Hepatic stellate cell (primary cell): ENCODE measurements at regions not wholly inside any gene's neighbourhood (a gene's known extent, or its start where the extent isn't known, plus 50 kb on each side); places are given as distances from the start of the nearest gene placed in this dataset.
"Not testable (repeated sequence)": the region's sequence is repeated elsewhere in the genome, so short reads cannot be mapped to it uniquely, and the experiment has no call there.

Experiments
- DNase-seq: peaks from one replicate; pipeline ENCODE4 v3.0.0; 2011; ENCODE audit warnings: low spot score

DNA sequence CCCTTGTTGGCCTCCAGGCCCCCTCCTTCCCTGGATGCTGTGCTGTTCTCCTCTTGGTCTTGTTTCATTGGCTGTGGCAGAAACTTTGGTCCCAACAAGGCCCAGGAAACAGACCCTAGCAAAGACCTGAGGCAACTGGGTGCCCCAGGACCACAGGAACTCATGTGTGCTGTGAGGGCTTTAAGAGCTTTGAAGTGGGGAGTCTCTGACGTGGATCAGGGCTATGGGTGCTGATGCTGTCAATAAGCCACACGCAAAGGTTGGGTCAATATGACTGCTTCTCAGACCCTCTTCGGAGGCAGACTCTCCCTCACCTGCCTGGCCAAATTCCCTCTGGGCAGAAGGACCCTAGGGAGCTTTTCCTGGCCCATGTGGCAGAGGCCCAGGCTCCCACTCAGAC lies 91.5 kb upstream of the MLN start:
- no peak for DNase-seq

GRCh38 chr6:33894438-33894837 lies 90.6 kb upstream of the MLN start:
- DNase-seq, result no peak

GRCh38 chr6:33892581-33893346 lies 89.0 kb upstream of the MLN start:
- DNase-seq, result no peak

- no peak for DNase-seq
Observed at GRCh38 chr6:33888664-33889200, 84.9 kb upstream of the MLN start.

DNA sequence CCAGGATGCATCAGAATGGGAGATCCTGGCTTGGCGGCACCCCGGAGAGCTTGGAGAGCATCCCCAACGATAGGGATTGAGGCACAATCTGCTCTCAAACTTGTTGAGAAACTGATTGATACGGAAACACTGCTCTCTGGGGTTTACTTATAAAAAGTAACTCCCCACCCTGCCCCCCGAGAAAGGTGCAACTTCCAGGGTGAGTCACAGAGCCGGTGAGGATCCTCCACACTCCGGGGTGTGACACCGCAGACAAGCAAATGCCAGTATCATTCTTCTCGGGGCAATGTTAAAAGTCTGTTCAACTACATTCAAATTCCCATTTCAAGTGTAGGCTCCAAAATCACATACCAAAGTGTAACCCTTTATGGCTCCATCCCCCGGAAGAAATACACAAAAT lies 84.4 kb upstream of the MLN start:
- no peak for DNase-seq

GRCh38 chr6:33886673-33887144 lies 82.9 kb upstream of the MLN start:
- peak; percentile 54 for DNase-seq

- DNase-seq, result peak; percentile 62
Observed at GRCh38 chr6:33885132-33886057, 81.6 kb upstream of the MLN start.

GRCh38 chr6:33883621-33884020 lies 79.8 kb upstream of the MLN start:
- not testable (repeated sequence) for DNase-seq

GRCh38 chr6:33882154-33882553 lies 78.4 kb upstream of the MLN start:
- DNase-seq, result no peak

DNA sequence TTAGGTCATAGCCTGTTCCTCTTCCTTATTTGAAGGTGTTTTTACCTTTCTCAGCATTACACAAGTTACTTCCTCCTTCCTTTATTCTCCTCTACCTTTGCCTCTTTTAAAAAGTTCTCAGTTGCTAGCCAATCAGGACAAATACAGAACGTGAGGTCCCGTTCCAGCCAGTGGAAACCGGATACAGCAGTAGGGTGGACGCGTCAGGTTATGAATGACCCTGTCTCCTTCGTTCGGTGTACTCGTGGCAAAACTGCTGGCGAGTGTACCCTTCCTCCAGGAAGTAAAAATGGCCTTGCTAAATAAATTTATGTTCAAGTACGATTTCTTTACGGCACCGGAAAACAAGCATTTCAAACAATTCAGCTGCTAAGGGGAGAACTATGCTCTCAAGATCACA lies 77.0 kb upstream of the MLN start:
- no peak for DNase-seq

DNA sequence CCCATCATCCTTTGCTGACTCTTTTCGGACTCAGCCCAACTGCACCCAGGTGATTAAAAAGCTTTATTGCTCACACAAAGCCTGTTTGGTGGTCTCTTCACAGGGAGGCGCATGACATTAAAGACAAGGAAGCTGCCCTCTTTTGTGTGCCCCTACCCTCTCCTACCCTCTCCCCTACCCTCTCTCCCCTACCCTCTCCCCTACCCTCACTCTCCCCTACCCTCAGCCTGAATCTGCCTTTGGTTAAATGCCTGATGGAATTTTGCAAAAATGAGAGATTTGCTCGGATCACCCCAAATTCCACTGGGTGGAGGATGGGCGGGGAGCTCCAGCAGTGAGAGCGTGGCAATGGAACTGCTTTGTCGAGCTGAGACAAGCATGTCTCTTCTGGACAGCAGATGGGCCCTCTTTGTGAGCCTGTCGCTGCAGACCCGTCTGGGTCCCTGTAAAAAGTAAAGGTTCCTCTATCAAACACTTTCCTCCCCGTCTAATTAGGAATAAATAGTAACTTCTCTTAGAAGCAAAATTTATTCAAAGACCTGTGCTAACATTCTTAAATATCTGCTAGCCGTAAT lies 76.4 kb upstream of the MLN start:
- no peak for DNase-seq

- no peak for DNase-seq
Observed at GRCh38 chr6:33878562-33878961, 74.8 kb upstream of the MLN start.

DNA sequence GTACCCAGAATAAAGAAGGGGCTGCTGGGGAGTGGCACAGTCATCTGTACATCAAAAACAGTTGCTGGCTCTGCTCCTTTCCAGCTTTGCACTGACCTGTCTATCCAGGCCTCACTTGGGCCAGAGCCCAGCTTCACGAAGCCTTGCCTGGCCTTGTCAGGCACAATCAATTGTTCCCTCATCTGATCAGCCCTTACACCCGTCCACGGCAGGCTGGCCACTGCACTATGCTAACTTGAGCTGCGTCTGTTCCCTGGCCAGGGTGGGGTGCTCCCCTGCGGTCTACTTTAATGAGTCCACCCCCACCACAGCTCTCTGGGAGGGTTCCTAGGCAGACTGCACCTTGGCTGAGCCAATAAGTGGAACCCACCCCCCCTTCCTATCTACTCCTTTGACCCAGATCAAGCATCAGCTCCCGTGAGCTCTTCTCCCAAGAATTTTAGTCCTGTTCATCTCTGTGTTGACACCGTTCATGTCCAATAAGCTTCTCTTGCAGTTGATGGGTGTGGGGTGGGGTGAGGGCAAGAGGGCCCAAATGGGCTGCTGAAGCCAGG lies 74.3 kb upstream of the MLN start:
- DNase-seq, result no peak

DNA sequence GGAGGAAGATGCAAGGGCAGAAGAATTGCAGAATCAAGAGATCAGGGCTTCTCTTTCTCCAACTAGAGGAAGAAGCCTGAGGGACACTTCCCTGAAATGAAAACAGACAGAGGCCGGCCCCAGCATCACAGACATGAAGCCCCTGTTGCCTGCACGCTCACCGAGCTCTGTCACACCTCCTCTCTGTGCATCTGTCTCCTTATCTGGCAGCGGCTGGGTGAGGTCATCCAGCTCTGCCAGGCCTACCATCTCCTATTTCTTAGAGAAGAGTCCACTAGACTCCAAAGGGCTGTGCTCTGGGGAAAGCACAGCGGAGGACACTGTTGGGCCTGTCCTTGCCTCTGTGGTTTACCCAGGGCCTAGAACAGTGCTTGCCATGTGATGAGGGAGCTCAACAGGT lies 71.9 kb upstream of the MLN start:
- DNase-seq, result no peak

GRCh38 chr6:33875141-33875581 lies 71.4 kb upstream of the MLN start:
- DNase-seq, result no peak

- no peak for DNase-seq
Observed at GRCh38 chr6:33874136-33874760, 70.4 kb upstream of the MLN start.

GRCh38 chr6:33872761-33873160 lies 69.0 kb upstream of the MLN start:
- no peak for DNase-seq

DNA sequence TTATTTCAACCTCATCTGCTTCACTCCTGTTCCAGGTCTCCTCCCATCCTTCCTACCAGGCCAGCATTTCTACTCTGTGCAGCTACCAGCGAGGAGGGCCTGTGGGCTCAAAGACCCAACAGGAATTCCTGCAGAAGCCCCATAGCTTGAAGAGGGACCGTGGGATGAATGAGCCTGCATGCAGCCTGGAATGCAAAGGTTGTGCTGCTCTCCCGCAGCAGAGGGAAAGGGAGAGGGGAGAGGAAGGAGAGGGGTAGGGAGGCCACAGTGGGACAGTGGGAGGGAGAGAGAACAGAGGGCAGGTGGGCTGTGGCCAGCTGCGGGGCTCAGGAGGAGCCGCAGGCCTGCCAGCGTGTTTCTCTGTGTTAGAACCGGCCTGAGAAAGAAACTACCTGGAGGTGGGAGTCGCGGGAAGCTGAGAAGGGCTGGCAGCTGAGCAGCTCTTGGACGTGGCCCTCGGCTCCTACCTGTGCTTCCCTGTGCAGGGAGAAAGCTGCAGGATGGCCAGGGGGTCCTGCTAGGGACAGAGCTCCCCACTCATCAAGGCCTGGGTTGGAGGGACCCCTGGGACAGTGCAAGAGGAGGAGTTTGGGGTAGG lies 66.1 kb upstream of the MLN start:
- DNase-seq, result no peak

DNA sequence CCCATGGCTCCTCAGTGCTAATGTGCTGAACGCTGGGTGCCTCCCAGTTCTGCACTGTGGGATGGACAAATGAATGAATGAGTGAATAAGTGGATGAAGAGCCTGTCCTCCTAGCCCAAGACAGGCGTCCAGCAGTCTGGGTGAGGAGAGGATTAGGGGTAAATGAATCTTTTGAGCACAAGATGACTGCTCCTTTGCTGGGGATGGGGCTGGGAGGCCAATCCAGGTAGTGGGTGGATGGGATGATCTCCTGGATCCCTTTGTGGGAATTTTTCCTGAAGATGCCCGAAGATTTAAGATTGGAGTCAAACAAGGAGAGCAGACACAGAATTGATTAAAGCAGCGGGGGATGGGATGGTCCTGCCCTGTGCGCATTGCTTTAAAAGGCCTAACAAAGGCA lies 65.3 kb upstream of the MLN start:
- no peak for DNase-seq

GRCh38 chr6:33868141-33868540 lies 64.3 kb upstream of the MLN start:
- DNase-seq, result no peak

GRCh38 chr6:33865478-33866077 lies 61.8 kb upstream of the MLN start:
- no peak for DNase-seq
